Hepatocyte (in vitro differentiated cells): ENCODE measurements at regions not wholly inside any gene's neighbourhood (a gene's known extent, or its start where the extent isn't known, plus 50 kb on each side); places are given as distances from the start of the nearest gene placed in this dataset.

Experiments used
- CTCF ChIP-seq: fragments of 200-600 bp; sonication (generic); IDR thresholded peaks from 2 replicates; pipeline ENCODE4 v1.5.1; 2016; ENCODE audit warnings: antibody characterized with exemption, mild to moderate bottlenecking; ENCODE audit not compliant: poor library complexity
- EZH2phosphoT487 ChIP-seq: fragments of 200-600 bp; sonication (generic); IDR thresholded peaks from one replicate; pipeline ENCODE4 v1.6.1; 2018; ENCODE audit warnings: antibody characterized with exemption, mild to moderate bottlenecking, low read depth, moderate library complexity; ENCODE audit not compliant: unreplicated experiment, severe bottlenecking

DNA sequence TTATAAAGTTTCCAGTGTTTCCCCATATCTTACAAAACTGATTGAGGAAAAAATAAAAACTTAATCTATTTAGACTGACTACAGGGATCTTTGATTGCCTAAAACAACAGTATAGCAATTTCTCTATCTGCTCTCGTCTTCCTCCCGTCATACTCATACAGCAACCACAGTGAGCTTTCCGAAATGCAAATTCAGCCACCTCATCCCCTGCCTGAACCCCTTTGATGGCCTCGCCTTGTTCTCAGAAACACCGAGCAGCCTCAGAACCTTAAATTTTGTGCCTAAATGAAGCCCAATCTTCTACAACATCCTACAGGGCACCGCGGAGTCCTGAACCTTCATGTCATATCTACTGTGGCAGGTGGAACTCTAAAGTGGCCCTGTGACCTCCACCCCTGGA, 223.7 kb upstream of the TMEM132C start:
- TF ChIP-seq CTCF (no peak), EZH2phosphoT487 (no peak)
